Fibroblast of skin of scalp (primary cell): ENCODE measurements at regions not wholly inside any gene's neighbourhood (a gene's known extent, or its start where the extent isn't known, plus 50 kb on each side); places are given as distances from the start of the nearest gene placed in this dataset.

ENCODE experiments used
- DNase-seq: peaks from one replicate; pipeline ENCODE4 v3.0.0-alpha.2; 2013

- DNase-seq = no peak
Measured at GRCh38 chr2:160550048-160550447, 56.4 kb upstream of the RBMS1 start.

GRCh38 chr2:160551259-160551658 is 57.7 kb upstream of the RBMS1 start:
- DNase-seq = no peak

- DNase-seq = no peak
Measured at GRCh38 chr2:160555420-160556071, 61.9 kb upstream of the RBMS1 start.

GRCh38 chr2:160557903-160558302 is 64.3 kb upstream of the RBMS1 start:
- no peak for DNase-seq

- no peak for DNase-seq
Measured at GRCh38 chr2:160558531-160558930, 64.9 kb upstream of the RBMS1 start.

- DNase-seq = peak; percentile 78
Measured at GRCh38 chr2:160561551-160562295, 68.1 kb upstream of the RBMS1 start.

- DNase-seq = no peak
Measured at GRCh38 chr2:160562730-160563129, 69.1 kb upstream of the RBMS1 start.

GRCh38 chr2:160564591-160564990 is 71.0 kb upstream of the RBMS1 start:
- DNase-seq = no peak

- no peak for DNase-seq
Measured at GRCh38 chr2:160565099-160565845, 71.7 kb upstream of the RBMS1 start.

- DNase-seq = no peak
Measured at GRCh38 chr2:160566717-160567116, 73.1 kb upstream of the RBMS1 start.

- no peak for DNase-seq
Measured at GRCh38 chr2:160568856-160569255, 75.2 kb upstream of the RBMS1 start.

- no peak for DNase-seq
Measured at GRCh38 chr2:160570376-160570775, 76.8 kb upstream of the RBMS1 start.

- DNase-seq = peak; percentile 90
Measured at GRCh38 chr2:160574468-160575140, 81.0 kb upstream of the RBMS1 start.

- no peak for DNase-seq
Measured at GRCh38 chr2:160575368-160575767, 81.8 kb upstream of the RBMS1 start.

- DNase-seq = peak; percentile 86
Measured at GRCh38 chr2:160576054-160576499, 82.5 kb upstream of the RBMS1 start.

GRCh38 chr2:160577081-160577480 is 83.5 kb upstream of the RBMS1 start:
- DNase-seq = peak; percentile 47

- DNase-seq = peak; percentile 61
Measured at GRCh38 chr2:160581035-160581434, 87.4 kb upstream of the RBMS1 start.

- DNase-seq = no peak
Measured at GRCh38 chr2:160581448-160581847, 87.8 kb upstream of the RBMS1 start.

- DNase-seq = no peak
Measured at GRCh38 chr2:160582081-160582480, 88.5 kb upstream of the RBMS1 start.

- DNase-seq = peak; percentile 91
Measured at GRCh38 chr2:160582490-160583145, 89.0 kb upstream of the RBMS1 start.

- DNase-seq = peak; percentile 82
Measured at GRCh38 chr2:160583146-160583535, 89.5 kb upstream of the RBMS1 start.

- peak; percentile 43 for DNase-seq
Measured at GRCh38 chr2:160583813-160584537, 90.4 kb upstream of the RBMS1 start.
